Cerebellar cortex (tissue), 1 donor: ENCODE measurements at regions not wholly inside any gene's neighbourhood (a gene's known extent, or its start where the extent isn't known, plus 50 kb on each side); places are given as distances from the start of the nearest gene placed in this dataset.
"Not testable (repeated sequence)": the region's sequence is repeated elsewhere in the genome, so short reads cannot be mapped to it uniquely, and the experiment has no call there.

Source experiments
- DNase-seq: peaks from one replicate; pipeline ENCODE4 v3.0.0-alpha.2; 2015; ENCODE audit warnings: low spot score

DNA sequence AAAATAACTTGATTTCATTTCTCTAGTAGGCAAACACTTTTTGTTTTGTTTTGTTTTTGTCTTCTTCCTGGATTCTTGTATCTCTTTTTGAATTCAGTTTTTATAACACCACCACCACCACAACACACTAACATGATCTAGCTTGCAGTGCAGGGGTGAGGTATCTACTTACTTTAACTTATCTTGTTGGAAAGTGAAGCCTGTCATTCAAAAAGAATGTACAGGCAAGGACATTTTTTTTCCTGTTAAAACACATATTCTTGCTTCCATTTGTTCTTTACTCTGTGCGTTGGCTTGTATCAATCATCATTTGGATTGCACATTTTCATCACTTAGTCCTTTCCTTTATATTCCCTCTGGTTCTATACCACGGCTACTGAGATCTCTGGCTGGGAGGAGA is 824.2 kb downstream of the PLCL1 start:
- DNase-seq: no peak

DNA sequence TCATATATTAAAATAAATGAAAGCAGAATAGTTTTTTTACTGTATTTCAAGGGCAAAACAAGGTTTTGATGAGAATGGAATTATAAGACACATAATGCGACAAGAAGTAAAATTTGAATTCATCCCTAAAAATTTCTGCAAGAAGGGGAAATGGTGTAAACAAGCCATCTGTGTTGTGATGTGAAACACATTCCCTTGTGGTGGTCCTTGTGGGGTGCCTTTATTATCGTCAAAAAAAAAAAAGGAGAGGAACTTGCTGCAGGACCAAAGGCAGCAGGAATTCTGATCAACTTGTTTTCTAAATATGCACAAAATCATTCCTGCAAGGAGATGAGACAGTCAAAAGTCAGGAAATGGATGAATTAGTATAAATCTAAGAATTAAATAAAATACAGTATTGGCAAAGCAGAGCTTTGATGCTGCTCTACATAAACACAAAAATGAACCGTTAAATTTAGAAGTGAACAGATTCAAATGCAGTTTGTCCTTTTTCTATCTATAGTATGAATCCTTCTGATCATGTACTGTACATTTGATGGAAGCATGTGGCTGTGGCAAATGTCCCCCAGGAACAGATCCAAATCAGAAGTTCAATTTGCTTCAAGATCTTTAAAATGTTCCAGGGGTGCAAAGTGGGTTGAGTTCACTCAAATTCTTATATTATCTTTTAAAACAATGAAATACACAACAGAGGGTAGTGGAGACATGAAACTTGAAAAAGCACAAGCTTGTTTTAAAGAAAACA is 818.8 kb downstream of the PLCL1 start:
- no peak for DNase-seq

GRCh38 chr2:198615972-198616371 is 811.6 kb downstream of the PLCL1 start:
- DNase-seq: no peak

DNA sequence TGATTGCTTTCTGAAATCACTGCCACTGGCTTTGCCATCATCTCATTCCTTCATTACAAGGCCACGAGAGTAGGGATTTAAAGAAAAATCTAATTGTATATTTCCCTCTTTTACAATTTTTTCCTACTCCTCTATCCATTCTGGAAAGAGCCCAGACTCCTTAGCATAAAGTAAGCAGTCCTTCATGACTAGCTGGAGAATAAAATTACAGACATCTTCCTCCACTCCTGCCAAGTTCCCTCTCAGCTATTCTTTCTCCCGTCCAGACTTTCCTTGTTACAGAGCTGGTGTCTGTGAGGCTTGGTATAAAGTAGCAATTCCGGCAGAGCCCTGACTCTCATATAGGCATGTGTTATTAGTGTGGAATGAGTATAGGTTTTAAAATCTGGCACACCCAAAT is 806.8 kb downstream of the PLCL1 start:
- no peak for DNase-seq

DNA sequence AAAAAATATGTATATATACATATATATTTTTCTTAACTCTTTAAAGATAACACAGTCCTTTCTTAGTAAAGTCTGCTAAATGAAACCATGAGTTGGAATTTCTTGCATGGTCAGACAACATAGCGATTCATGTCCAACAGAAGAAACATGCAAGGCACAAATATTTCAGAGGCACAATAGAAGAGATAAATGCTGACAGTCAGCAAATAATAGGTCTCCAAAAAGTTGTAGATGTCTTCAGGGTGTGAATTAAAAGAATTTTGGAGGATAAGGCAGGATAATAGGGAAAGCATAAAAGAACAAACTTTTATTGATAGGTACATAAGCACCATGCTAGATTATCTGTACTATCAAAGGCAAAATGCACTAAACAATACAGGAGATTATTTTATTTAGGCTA is 800.2 kb downstream of the PLCL1 start:
- DNase-seq: no peak

GRCh38 chr2:198602986-198603385 is 798.6 kb downstream of the PLCL1 start:
- not testable (repeated sequence) for DNase-seq

- DNase-seq: no peak
Observed at GRCh38 chr2:198597648-198598047, 793.3 kb downstream of the PLCL1 start.

DNA sequence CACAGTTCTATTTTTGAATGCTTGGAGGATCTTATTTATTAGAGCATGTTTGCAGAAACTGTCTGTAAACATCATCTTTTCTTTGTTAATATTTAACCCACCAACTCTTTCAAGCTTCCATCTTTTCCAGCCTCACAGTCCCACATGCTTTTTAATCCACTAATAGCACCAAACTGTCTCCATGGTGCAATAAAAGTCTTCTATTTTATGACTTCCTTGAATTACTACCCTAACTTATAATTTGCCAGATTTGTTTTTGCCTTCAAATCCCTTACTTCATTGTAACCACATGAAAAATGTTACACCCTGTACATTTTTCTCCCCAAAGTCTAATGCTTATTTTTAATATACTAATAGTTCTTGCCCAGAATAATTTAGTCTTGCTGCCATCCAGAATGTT is 792.6 kb downstream of the PLCL1 start:
- no peak for DNase-seq

- DNase-seq: no peak
Observed at GRCh38 chr2:198595721-198596120, 791.3 kb downstream of the PLCL1 start.

GRCh38 chr2:198591586-198591985 is 787.2 kb downstream of the PLCL1 start:
- DNase-seq: no peak

DNA sequence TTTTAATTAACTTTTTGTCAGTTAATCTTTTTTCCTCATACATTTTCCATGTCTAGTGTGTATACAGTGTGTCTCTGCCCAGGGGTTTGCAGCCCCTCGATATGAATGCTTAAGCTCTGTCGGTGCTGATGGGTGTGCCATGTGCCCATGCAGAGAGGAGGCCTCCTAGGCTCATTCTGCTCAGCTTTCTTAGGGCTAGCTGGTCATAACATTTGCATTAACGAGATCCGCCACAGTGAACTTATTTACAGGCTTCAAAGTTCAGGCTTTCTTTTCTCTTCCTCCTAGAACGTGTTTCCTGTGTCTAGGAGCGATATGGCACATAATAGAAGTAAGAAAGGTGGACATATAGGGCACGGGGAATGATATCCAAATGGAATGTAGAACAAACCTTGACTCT is 783.3 kb downstream of the PLCL1 start:
- DNase-seq: no peak

DNA sequence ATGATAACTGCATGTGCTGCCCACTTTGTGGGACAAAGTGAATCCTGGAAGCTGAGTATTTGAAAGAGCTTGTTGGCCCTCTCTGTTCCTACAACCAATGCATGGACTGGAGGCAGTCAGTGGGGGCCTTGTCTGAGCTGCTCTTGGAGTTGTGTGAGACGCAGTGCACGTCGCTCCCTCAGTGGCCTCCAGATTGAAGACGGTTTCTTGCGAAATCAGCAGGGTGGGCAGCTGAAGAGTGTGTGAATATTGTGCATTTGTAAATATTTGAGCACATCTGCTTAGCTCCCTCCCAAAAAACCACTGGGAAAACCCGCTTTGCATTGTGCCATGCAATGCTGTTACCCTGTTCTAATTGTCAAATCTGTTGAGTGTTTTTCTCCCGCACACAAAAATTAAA is 782.8 kb downstream of the PLCL1 start:
- DNase-seq: no peak

- DNase-seq: no peak
Observed at GRCh38 chr2:198571393-198571792, 767.0 kb downstream of the PLCL1 start.

GRCh38 chr2:198558176-198558575 is 753.8 kb downstream of the PLCL1 start:
- DNase-seq: no peak

DNA sequence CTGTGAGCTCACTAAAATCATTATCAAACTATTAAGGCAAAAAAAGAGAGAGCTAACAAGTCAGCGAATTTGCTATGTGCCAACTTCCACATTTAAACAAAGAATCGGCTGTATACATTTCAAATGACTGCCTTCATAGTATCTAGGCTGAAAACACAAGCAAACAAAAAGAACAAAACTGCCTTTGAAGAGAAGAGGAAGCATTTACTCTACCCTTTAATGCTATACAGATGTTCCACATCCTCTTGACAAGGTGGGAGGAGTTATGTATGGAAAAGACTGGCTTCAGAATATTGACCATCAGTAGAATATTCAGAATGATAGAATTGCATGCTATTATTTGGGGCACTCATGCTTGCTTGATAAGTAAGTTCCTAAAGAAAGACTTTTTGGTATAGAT is 741.7 kb downstream of the PLCL1 start:
- no peak for DNase-seq

- DNase-seq: no peak
Observed at GRCh38 chr2:198545411-198545810, 741.0 kb downstream of the PLCL1 start.

- no peak for DNase-seq
Observed at GRCh38 chr2:198544461-198544860, 740.1 kb downstream of the PLCL1 start.

- no peak for DNase-seq
Observed at GRCh38 chr2:198534756-198535155, 730.4 kb downstream of the PLCL1 start.

DNA sequence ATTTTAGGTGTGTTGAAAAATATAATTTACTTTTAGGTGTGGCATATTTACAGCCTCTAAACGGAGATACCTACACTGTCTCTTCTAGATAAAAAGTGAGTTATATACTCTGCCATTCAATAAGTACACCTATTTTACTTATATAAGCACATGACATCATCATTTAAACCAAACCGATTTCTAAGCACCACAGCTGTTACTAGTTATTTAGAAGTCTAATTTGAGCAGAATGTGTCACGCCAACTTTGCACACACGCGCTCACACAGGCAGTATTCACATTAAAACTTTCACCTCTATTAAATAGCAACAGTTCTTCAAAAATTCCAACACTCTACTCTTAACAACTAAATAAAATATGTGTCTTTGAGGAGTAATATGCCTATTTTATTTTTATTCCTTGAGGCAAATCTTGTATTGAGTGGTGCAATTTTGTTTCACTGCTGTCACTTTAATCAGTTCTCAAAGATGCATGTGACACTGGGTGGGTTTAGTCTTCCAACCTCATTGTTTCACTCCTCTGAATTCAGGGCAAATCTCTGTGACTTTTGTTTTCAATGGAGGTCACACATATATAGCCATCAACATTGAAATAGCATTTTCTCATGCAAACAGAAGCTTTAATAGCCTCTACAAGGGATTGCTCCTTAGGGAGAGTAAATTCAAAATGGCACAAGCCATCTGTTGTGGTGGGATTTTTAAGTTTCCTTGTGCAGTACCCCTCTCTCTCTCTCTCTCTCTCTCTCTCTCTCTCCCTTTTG is 721.0 kb downstream of the PLCL1 start:
- DNase-seq: no peak

GRCh38 chr2:198523710-198524109 is 719.3 kb downstream of the PLCL1 start:
- no peak for DNase-seq

DNA sequence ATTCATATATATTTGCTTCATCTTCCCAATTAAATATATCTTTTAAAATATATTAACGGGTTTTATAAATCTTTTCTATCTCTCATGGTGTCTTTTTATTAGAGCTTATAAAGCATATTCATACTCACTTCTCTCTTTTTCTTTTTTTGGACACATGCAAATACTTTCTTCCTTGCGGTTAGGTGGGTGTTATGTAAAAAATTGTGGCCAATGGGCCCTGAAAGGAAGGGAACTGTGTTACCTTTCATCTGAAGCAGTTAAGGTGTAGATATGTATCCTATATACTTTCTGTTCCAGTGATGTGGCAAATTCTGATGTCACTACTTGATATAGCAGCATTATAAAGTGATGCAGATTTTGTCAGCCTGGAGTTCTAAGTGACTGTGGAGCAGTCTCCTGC is 714.5 kb downstream of the PLCL1 start:
- DNase-seq: no peak

- no peak for DNase-seq
Observed at GRCh38 chr2:198517976-198518375, 713.6 kb downstream of the PLCL1 start.

DNA sequence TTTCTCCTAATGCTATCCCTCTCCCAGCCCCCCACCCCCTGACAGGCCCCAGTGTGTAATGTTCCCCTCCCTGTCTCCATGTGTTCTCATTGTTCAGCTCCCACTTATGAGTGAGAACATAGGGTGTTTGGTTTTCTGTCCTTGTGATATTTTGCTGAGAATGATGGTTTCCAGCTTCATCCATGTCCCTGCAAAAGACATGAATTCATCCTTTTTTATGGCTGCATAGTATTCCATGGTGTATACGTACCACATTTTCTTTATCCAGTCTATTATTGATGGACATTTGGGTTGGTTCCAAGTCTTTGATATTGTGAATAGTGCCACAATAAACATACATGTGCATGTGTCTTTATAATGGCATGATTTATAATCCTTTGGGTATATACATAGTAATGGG is 704.2 kb downstream of the PLCL1 start:
- not testable (repeated sequence) for DNase-seq

DNA sequence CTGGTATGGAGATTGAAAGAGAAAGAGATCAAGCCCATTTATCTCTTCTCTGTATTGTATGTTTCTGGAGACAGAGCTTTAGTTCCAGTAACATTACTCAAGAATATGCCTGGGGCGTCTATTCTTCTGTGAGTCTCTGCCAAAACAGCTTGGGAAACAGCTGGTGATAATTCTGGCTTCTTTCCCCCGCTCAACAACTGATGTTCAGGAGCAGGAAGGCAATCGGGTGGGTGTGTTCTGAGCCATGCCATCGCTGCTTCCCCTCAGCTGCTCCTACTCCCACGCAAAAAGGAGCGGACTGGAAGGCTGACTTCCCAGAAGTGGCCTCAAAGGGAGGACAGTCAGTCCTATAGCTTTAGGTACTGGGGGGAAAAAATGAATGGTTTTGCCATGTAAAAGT is 695.1 kb downstream of the PLCL1 start:
- DNase-seq: no peak
